ENCODE measurements at regions not wholly inside any gene's neighbourhood (a gene's known extent, or its start where the extent isn't known, plus 50 kb on each side); places are given as distances from the start of the nearest gene placed in this dataset.

DNA sequence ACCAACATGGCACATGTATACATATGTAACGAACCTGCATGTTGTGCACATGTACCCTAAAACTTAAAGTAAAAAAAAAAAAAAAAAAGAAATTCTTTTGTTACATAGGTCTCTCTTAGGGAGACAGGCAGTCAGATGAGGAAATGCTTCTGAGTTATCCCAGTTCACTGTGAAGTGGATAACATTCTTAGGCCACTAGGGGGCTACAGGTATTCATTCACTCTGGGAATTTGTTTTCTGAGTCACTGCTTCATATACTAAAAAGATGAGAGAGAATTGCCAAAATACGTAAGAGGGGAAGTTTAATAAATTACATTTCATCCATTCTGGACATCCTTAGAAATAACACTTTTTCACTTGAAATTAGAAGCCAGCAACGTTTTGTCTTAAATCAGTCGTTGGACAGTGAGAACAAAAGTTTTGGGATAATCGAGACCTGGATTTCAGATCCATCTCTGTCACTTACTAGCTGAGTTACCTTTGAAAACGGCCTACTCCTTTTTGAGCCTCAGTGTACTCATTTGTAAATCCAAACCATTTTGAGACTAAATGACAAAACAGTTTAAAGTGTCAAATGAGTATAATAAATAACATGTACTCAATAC lies 738.4 kb upstream of the ALCAM start:
- Histone ChIP-seq H4K20me1 (ENCODE audit: insufficient read depth, poor library complexity, severe bottlenecking) (no peaks in the 10 kb centered on the region), H2AFZ (no peak overlapping the region), H3K4me1 (ENCODE audit: insufficient read depth) (no peaks in the 10 kb centered on the region), H3K9me2 (replicated peaks; ENCODE audit: insufficient read depth) (no peaks in the 10 kb centered on the region), H3K4me3 (no peak overlapping the region), H3K4me2 (no peak overlapping the region), H3K36me3 (replicated peaks; ENCODE audit: insufficient read depth, low read depth) (no peaks in the 10 kb centered on the region), H3K27ac (no peak overlapping the region), H3K9me3 (ENCODE audit: low read depth) (no peaks in the 10 kb centered on the region), H3K79me2 (no peaks in the 10 kb centered on the region), H3K27me3 (no peaks in the 10 kb centered on the region)
- TF ChIP-seq, protein P1, sequence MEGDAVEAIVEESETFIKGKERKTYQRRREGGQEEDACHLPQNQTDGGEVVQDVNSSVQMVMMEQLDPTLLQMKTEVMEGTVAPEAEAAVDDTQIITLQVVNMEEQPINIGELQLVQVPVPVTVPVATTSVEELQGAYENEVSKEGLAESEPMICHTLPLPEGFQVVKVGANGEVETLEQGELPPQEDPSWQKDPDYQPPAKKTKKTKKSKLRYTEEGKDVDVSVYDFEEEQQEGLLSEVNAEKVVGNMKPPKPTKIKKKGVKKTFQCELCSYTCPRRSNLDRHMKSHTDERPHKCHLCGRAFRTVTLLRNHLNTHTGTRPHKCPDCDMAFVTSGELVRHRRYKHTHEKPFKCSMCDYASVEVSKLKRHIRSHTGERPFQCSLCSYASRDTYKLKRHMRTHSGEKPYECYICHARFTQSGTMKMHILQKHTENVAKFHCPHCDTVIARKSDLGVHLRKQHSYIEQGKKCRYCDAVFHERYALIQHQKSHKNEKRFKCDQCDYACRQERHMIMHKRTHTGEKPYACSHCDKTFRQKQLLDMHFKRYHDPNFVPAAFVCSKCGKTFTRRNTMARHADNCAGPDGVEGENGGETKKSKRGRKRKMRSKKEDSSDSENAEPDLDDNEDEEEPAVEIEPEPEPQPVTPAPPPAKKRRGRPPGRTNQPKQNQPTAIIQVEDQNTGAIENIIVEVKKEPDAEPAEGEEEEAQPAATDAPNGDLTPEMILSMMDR (IDR thresholded peaks at IDR 0.05; ENCODE audit: poor library complexity), result peak; percentile 68
- TF ChIP-seq EZH2 (IDR thresholded peaks at IDR 0.05; ENCODE audit: borderline replicate concordance), result no peak
- 66% methylated on average over 6 of the region's 6 CpGs for WGBS (ENCODE audit: low lambda C conversion rate, missing lambda C conversion rate)
- peak; percentile 74 for DNase-seq (ENCODE audit: low spot score)

DNA sequence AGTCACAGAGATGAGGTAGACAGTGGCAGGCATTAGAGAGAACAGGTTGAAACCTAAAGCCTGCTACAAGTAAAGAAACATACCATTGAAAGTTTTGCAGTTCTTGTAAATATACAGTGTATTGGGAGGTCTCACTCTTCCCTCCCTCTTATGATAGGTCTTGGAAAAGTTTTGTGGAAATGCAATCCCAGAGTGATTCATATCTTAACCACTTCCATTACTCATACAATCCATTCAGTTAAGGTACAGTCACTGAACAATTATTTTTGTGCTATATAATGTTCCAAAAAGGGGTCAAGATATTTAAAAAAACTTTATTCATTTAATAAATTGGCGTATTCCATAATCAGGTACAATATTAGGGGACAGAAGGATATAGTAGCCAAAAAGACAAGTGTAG lies 737.7 kb upstream of the ALCAM start:
- H3K36me3 ChIP-seq (replicated peaks; ENCODE audit: insufficient read depth, low read depth), result peaks cover 2% of the 10 kb centered on the region
- no peaks in the 10 kb centered on the region for H3K9me2 ChIP-seq (replicated peaks; ENCODE audit: insufficient read depth)
- 47% methylated on average over 1 of the region's 1 CpG for WGBS (ENCODE audit: low lambda C conversion rate, missing lambda C conversion rate)
- H3K79me2 ChIP-seq, result no peaks in the 10 kb centered on the region
- H3K27ac ChIP-seq, result no peak overlapping the region
- H3K4me3 ChIP-seq, result no peak overlapping the region
- no peaks in the 10 kb centered on the region for H3K4me1 ChIP-seq (ENCODE audit: insufficient read depth)
- H4K20me1 ChIP-seq (ENCODE audit: insufficient read depth, poor library complexity, severe bottlenecking), result no peaks in the 10 kb centered on the region
- no peaks in the 10 kb centered on the region for H3K27me3 ChIP-seq
- no peak overlapping the region for H3K4me2 ChIP-seq
- H3K9me3 ChIP-seq (ENCODE audit: low read depth), result no peaks in the 10 kb centered on the region
- TF ChIP-seq EZH2 (IDR thresholded peaks at IDR 0.05; ENCODE audit: borderline replicate concordance) (no peak), EZH2phosphoT487 (IDR thresholded peaks at IDR 0.05; ENCODE audit: low read depth, severe bottlenecking, unreplicated experiment) (no peak)
- TF ChIP-seq, protein P1 (IDR thresholded peaks at IDR 0.05; ENCODE audit: poor library complexity), result no peak
- H2AFZ ChIP-seq, result no peak overlapping the region
- no peak for DNase-seq (ENCODE audit: low spot score)

DNA sequence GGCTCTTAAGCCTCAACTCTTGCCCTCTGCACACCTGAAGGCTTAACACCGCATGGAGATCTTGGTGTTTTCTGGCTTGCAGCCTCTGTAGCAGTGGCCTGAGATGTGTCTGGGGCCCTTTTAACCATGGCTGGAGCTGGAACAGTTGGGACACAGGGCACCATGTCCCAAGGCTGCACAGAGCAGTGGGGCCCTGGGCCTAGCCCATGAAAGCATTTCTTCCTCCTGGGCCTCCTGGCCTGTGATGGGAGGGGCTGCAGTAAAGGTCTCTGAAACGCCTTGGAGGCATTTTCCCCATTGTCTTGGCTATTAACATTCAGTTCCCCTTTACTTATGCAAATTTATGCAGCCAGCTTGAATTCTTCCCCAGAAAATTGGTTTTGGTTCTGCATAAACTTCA lies 735.5 kb upstream of the ALCAM start:
- no peaks in the 10 kb centered on the region for H3K27me3 ChIP-seq
- peaks cover 2% of the 10 kb centered on the region for H3K36me3 ChIP-seq (replicated peaks; ENCODE audit: insufficient read depth, low read depth)
- no peaks in the 10 kb centered on the region for H3K4me1 ChIP-seq (ENCODE audit: insufficient read depth)
- no peak overlapping the region for H2AFZ ChIP-seq
- H3K4me2 ChIP-seq, result no peak overlapping the region
- TF ChIP-seq EZH2 (IDR thresholded peaks at IDR 0.05; ENCODE audit: borderline replicate concordance) (no peak), EZH2phosphoT487 (IDR thresholded peaks at IDR 0.05; ENCODE audit: low read depth, severe bottlenecking, unreplicated experiment) (no peak)
- TF ChIP-seq, protein P1 (IDR thresholded peaks at IDR 0.05; ENCODE audit: poor library complexity), result no peak
- 81% methylated on average over 2 of the region's 2 CpGs for WGBS (ENCODE audit: low lambda C conversion rate, missing lambda C conversion rate)
- H3K79me2 ChIP-seq, result no peaks in the 10 kb centered on the region
- H3K9me3 ChIP-seq (ENCODE audit: low read depth), result no peaks in the 10 kb centered on the region
- H4K20me1 ChIP-seq (ENCODE audit: insufficient read depth, poor library complexity, severe bottlenecking), result no peaks in the 10 kb centered on the region
- no peak overlapping the region for H3K4me3 ChIP-seq
- no peaks in the 10 kb centered on the region for H3K9me2 ChIP-seq (replicated peaks; ENCODE audit: insufficient read depth)
- H3K27ac ChIP-seq, result no peak overlapping the region
- no peak for DNase-seq (ENCODE audit: low spot score)

DNA sequence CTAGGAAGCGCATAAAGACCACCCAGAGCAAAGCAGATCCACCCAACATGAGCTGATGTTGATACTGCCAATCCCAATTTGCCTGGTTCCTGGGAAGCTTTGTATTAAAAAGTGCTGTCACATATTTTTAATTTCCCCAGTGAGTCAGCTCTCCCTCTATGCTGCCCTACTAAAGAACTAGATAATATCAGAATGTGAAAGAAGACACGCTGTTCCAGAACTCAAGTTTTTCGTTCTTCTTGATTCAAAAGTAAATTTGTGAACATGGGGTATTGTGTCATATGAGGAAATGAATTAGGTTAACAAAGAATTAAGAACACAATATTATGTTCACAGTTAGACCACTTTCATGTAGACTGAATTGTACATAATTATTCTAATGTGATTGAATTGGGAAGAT lies 734.2 kb upstream of the ALCAM start:
- Histone ChIP-seq H3K79me2 (no peaks in the 10 kb centered on the region), H3K27me3 (no peaks in the 10 kb centered on the region), H2AFZ (no peak overlapping the region), H3K4me2 (no peak overlapping the region), H3K4me3 (no peak overlapping the region), H3K36me3 (replicated peaks; ENCODE audit: insufficient read depth, low read depth) (peaks cover 2% of the 10 kb centered on the region), H3K9me3 (ENCODE audit: low read depth) (no peaks in the 10 kb centered on the region), H3K27ac (no peak overlapping the region), H3K4me1 (ENCODE audit: insufficient read depth) (no peaks in the 10 kb centered on the region), H3K9me2 (replicated peaks; ENCODE audit: insufficient read depth) (no peaks in the 10 kb centered on the region), H4K20me1 (ENCODE audit: insufficient read depth, poor library complexity, severe bottlenecking) (no peaks in the 10 kb centered on the region)
- no peak for DNase-seq (ENCODE audit: low spot score)
- TF ChIP-seq EZH2phosphoT487 (IDR thresholded peaks at IDR 0.05; ENCODE audit: low read depth, severe bottlenecking, unreplicated experiment) (no peak), EZH2 (IDR thresholded peaks at IDR 0.05; ENCODE audit: borderline replicate concordance) (no peak)
- TF ChIP-seq, protein P1 (IDR thresholded peaks at IDR 0.05; ENCODE audit: poor library complexity), result no peak
- WGBS (ENCODE audit: low lambda C conversion rate, missing lambda C conversion rate), result 80% methylated on average over 3 of the region's 3 CpGs
